GM19467 (cell line): ENCODE measurements at regions not wholly inside any gene's neighbourhood (a gene's known extent, or its start where the extent isn't known, plus 50 kb on each side); places are given as distances from the start of the nearest gene placed in this dataset.
A peak's percentile ranks its signal among the peaks of the same experiment; 100 is the strongest.

ENCODE experiments used
- ATAC-seq: cut with Tn5 transposase; IDR thresholded peaks from one replicate; pipeline ENCODE4 v1.9.1; 2021; ENCODE audit warnings: mild to moderate bottlenecking, moderate library complexity; ENCODE audit not compliant: unreplicated experiment

- ATAC-seq: no peak
These were observed 281.9 kb downstream of the SOX9 start for GRCh38 chr17:72402727-72403210.

- no peak for ATAC-seq
These were observed 282.9 kb downstream of the SOX9 start for GRCh38 chr17:72403713-72404209.

DNA sequence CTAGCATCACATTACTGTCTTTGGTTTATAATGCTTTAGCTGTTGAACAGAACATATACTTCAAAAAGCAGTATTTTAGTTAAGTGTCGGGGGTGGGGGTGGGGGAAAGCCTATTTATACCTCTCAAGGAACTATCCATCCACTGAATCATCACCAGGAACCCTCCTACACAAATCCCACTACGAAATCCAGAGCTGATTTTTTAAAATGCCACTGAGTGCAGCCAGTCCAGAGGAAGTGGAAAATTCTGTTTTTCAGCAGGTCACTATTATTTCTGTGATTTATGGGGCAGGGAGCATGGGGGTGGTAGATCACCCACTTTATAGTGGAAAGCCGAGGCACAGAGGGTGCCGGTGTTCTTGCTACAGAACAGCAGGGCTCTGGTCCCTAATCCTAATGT is 284.1 kb downstream of the SOX9 start:
- no peak for ATAC-seq

DNA sequence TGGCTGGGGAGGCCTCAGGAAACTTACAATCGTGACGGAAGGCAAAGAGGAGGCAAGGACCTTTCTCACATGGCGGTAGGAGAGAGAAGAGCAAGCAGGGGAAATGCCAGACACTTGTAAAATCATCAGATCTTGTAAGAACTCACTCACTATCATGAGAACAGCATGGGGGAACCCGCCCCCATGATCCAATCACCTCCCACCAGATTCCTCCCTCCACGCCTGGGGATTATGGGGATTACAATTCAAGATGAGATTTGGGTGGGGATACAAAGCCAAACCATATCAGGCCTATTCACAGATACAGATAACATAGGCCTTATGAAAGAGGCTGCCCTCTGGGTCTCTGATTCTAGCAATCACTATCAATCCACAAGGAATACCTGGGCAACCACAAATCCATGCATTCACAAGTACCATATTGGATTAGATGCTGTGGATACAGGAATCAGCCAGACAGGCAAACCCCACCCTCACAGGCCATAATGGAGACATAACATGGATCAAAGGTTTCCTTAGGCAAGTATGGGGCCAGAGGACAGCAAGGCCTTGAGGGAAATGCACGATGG is 284.9 kb downstream of the SOX9 start:
- ATAC-seq: no peak

DNA sequence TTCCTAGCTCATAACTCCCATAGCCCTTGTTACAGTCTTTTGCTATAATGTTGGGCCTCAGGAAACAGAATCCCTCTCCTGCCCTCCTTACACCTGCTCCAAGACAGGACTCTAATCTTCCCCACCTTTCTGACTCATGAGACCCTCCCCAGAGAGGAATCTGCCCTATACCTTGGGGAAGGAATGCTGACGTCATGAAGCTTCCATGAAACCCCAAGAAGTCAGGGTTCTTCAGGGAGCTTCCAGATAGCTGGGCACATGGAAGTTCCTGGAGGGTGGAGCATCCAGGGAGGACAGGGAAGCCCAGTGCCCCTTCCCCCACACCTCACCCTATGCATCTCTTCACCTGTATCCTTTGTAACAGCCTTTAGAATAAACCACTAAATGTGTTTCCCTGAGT is 285.7 kb downstream of the SOX9 start:
- ATAC-seq: no peak

DNA sequence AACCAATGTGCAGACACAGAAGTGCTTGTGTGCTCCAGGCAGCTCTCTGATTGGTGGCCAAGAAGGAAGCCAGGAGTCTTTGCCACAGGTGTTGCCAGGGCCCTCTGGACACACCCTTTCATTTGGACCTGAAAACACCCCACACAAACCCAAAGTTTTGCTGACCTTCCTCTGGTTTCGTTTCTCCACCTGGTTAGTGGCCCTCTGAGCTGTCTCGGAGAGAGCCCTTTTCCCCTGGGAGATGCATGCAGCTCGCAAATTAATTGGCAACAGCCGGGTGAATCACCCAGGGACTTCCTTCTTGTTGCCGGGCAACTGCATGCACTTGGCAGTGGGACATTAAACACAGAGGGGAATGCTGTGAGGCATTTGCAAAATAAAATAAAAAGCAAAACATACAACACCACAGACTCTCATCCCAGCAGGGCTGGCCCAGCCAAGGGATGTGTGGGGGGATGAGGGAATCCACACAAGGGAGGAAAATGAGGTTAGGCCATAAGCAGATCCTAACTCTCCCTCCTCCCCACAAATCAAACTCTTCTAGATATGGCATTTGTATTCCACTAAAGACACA is 286.6 kb downstream of the SOX9 start:
- peak; percentile 81 for ATAC-seq

DNA sequence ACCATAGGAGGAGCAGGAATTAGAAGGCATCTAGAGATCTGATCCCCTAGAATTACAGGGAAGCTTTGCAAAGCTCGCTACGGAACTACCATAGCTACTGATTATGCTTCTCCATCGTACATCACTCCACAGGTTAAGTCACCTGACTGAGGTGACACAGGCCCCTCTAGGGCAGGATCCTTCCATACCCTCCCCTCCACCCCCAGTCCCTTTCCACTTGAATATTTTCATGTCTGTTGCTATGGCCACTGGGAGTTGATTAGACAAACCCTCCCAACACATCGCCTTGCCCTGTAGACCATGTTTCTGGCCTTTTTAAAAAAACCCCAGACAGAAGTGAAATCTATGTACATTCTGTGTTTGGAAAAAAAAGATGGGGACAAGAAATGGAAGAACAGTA is 287.1 kb downstream of the SOX9 start:
- no peak for ATAC-seq

GRCh38 chr17:72408641-72409040 is 287.8 kb downstream of the SOX9 start:
- ATAC-seq: no peak

DNA sequence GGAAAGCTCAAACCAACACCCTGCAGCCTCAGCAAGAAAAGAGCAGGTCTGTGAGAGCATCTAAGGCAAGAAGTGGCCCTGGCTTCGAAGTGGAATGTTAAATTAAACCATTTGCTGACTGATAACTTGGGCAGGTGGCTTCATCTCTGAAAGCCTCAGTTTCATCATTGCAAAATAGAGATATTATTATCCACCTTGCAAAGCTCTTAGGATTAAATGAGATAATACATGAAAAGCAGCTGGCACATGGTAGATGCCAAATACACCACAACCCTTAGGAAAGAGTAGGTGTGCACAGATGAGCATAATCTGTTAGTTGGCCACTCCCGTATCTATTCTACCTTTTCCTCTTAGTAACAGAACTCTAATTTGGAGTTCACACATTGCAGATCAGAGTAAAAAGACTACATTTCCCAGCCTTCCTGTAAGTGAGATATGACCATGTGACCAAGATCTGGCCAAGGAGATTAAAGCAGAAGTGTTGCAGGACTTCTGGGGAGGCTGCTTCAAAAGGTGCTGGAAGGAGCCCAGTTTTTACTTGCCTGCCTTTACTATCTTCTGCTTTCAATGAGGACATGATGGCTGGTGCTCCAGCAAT is 288.7 kb downstream of the SOX9 start:
- no peak for ATAC-seq

DNA sequence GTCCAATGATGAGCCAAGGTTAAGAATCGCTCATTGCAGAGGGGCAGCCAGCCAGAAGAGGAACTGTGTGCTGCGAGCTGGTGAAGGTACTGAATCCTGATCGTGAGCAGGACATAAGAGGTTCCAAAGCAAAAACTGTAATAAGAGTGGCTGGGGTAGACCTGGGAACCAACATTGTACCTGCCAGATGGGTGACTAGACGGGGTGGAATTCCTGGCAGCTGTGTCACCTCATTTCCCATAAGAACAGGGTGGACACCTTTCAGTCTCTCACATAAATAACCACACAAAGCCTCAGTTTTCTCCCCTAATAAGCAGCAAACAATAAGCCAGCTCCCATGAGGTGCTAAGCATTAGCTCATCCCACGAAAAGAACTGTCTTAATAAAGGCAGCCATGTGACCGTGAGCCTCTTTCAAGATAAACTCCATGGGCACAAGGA is 290.3 kb downstream of the SOX9 start:
- ATAC-seq: no peak

- ATAC-seq: no peak
These were observed 291.8 kb downstream of the SOX9 start for GRCh38 chr17:72412650-72413076.

GRCh38 chr17:72413077-72414031 is 292.5 kb downstream of the SOX9 start:
- no peak for ATAC-seq

DNA sequence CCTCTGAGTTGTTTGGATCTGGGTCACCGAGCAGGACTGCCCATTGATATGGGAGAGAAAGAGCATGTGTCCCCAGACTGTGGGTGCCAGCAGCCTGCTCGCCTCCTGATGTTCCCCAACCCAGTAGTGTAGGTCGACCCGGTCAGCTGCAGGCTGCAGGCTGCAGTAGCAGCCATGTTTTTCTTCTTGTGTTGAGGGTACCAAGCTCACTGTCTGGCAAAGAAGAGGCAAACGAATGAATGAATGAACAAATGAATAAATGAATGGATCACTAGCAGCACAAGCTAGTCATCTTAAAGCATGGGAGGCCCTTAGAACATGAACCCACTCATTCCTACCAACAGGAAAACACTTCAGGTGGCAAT is 293.2 kb downstream of the SOX9 start:
- ATAC-seq: no peak

- ATAC-seq: no peak
These were observed 294.4 kb downstream of the SOX9 start for GRCh38 chr17:72414967-72415853.

- ATAC-seq: no peak
These were observed 295.3 kb downstream of the SOX9 start for GRCh38 chr17:72416054-72416675.

- no peak for ATAC-seq
These were observed 296.1 kb downstream of the SOX9 start for GRCh38 chr17:72416905-72417304.

DNA sequence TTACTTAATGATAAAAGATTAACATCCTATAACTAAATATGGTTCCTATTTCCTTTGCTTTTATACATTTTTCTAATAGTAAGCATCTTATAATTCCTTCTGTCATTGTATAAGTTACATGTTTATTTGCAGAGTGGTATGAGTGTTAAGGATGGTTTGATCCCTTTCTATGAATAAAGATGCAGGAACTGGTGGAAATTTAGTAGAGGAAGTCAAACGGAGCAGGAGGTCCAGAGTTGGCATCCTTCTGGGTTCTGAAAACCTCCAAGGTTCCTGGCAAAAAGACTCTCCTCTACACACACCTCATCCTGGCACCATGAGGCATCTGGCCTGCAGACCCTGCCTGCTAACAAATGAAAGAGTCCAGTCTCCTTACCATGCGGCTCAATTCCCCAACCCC is 296.8 kb downstream of the SOX9 start:
- no peak for ATAC-seq

DNA sequence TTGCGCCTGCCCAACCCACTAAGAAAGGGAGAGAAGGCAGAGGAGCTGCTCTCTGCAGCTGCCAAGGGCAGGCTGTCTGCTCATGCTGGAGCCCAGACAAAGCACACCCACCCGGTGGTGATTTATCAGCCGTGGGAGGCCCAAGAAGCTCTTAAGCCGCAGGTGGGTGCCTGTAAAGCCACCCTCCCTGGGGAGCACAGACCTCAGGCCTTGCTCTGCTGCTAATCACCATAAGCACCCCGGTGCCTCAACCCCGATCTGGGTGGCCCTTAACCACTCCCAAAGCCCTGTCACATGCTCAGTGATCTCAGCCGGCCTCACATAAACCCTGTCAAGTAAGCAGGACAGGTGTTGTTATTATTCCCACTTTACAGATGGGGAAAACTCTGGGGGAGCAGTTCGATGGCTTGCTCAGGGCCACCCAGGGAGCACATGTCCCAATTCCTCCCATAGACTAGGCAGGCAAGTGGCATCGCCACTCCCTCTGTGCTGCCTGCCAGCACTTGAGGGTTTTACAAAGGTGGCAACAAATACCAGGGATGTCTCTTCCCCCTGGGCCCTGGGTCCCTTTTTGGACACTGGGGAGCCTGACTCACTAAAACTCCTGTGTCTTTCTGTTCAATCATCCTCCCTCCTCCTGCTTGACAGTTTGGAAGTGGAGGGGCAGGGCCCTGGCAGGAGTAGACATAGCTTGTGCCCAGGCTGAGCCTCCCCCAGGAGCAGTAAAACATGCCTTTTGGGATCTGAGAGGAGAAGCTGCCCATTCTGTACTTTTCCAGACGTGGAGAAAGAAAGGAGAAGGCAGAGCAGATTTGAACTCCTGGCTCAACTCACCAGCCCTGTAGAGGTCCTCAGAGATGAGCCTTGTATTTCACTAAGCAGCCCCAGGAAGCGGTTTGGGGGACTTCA is 299.3 kb downstream of the SOX9 start:
- ATAC-seq: peak; percentile 53

- no peak for ATAC-seq
These were observed 299.9 kb downstream of the SOX9 start for GRCh38 chr17:72420775-72421127.
